GM12878 (cell line): ENCODE measurements at regions not wholly inside any gene's neighbourhood (a gene's known extent, or its start where the extent isn't known, plus 50 kb on each side); places are given as distances from the start of the nearest gene placed in this dataset.
"Not testable (repeated sequence)": the region's sequence is repeated elsewhere in the genome, so short reads cannot be mapped to it uniquely, and the experiment has no call there.

ENCODE experiments used
- ATAC-seq: fragments of 200-7000 bp; cut with Tn5 transposase; 3 replicates; pipeline ENCODE4 v1.9.1; 2020; ENCODE audit warnings: mild to moderate bottlenecking, moderate library complexity
- BruUV-seq: library from RNA; stranded (reverse); fragments of 400-500 nt; replicated peaks from 2 replicates; lab custom pipeline; 2021; lab: Mats Ljungman, UMichigan
- CTCF ChIA-PET: fragments of 300-600 bp; sonication (Branson Sonifier 250); formaldehyde crosslinking; extraction: SDS; loops from one replicate; lab custom pipeline; 2021; ENCODE audit warnings: inconsistent platforms; lab: Yijun Ruan, JAX
- POLR2A ChIA-PET: fragments of 350-600 bp; formaldehyde crosslinking; extraction: SDS; loops from one replicate; lab custom pipeline; 2021; ENCODE audit warnings: inconsistent platforms; lab: Charles Lee
- RAD21 ChIA-PET: fragments of 300-600 bp; sonication (Branson Sonifier 250); formaldehyde crosslinking; loops from one replicate; lab custom pipeline; 2023; ENCODE audit warnings: antibody characterized with exemption; ENCODE audit not compliant: unreplicated experiment; lab: Charles Lee
- SMC1A ChIA-PET: fragments of 300-600 bp; sonication (Branson Sonifier 250); formaldehyde crosslinking; loops from one replicate; lab custom pipeline; 2023; ENCODE audit not compliant: unreplicated experiment, uncharacterized antibody; lab: Charles Lee
- DNase-seq: peaks from one replicate; pipeline ENCODE4 v3.0.0-alpha.2; 2011; ENCODE audit warnings: low read depth, low spot score
- FAIRE-seq: peaks from 3 replicates; lab custom pipeline; 2011; peaks lifted over from hg19 to GRCh38; lab: Jason Lieb, UNC
- H2AFZ ChIP-seq: 2 replicates; pipeline ENCODE4 v1.6.0; 2011; ENCODE audit warnings: low read depth, low read length, control low read depth; ENCODE audit not compliant: control insufficient read depth
- H3K27ac ChIP-seq: 2 replicates; pipeline ENCODE4 v1.5.1; 2011; ENCODE audit warnings: control low read depth; ENCODE audit not compliant: control insufficient read depth, insufficient read depth
- H3K27me3 ChIP-seq, 2 experiments: replicated peaks in 1 of 2; 2 replicates each; pipeline versions ENCODE4 v1.6.0 to v1.6.1; 2011; ENCODE audit warnings: low read length in 1 of 2; ENCODE audit not compliant: control insufficient read depth in 2 of 2, insufficient read depth in 2 of 2
- H3K36me3 ChIP-seq, 2 experiments: 2 replicates each; pipeline ENCODE4 v1.5.1; 2011; ENCODE audit warnings: low read length in 1 of 2; ENCODE audit not compliant: control insufficient read depth in 2 of 2, insufficient read depth in 2 of 2
- H3K4me1 ChIP-seq: 2 replicates; pipeline ENCODE4 v1.6.1; 2011; ENCODE audit warnings: mild to moderate bottlenecking, low read length, moderate library complexity, mixed read lengths; ENCODE audit not compliant: control insufficient read depth, insufficient read depth
- H3K4me2 ChIP-seq: 2 replicates; pipeline ENCODE4 v1.6.0; 2011; ENCODE audit warnings: control low read depth; ENCODE audit not compliant: control insufficient read depth, insufficient read depth
- H3K4me3 ChIP-seq: fragments of 200-600 bp; sonication (generic); 2 replicates; pipeline ENCODE4 v1.5.1; 2016
- H3K79me2 ChIP-seq: 2 replicates; pipeline ENCODE4 v1.6.0; 2011; ENCODE audit warnings: low read length; ENCODE audit not compliant: control insufficient read depth, insufficient read depth
- H3K9ac ChIP-seq: 2 replicates; pipeline ENCODE4 v1.8.0; 2011; ENCODE audit warnings: low read length, control low read depth, mixed read lengths; ENCODE audit not compliant: control insufficient read depth, insufficient read depth
- H3K9me3 ChIP-seq: replicated peaks from 3 replicates; pipeline ENCODE4 v1.5.1; 2011; ENCODE audit warnings: mild to moderate bottlenecking, low read length; ENCODE audit not compliant: control insufficient read depth, insufficient read depth
- H4K20me1 ChIP-seq: 2 replicates; pipeline ENCODE4 v1.6.0; 2011; ENCODE audit not compliant: control insufficient read depth, insufficient read depth
- E4F1 ChIP-seq: fragments of 450-650 bp; IDR thresholded peaks from 2 replicates; pipeline ENCODE4 v1.6.1; 2018; ENCODE audit warnings: borderline replicate concordance, mild to moderate bottlenecking; ENCODE audit not compliant: partially characterized antibody
- FOXK2 ChIP-seq: fragments of 450-650 bp; IDR thresholded peaks from 2 replicates; pipeline ENCODE4 v1.6.1; 2017; ENCODE audit warnings: mild to moderate bottlenecking, moderate library complexity
- JUND ChIP-seq: IDR thresholded peaks from 2 replicates; pipeline ENCODE4 v1.6.1; 2012; ENCODE audit warnings: low read depth, mild to moderate bottlenecking, low read length, improper control_type of control experiment, moderate library complexity
- MTA3 ChIP-seq: IDR thresholded peaks from 2 replicates; pipeline ENCODE4 v1.6.1; 2012; ENCODE audit warnings: low read length, inconsistent platforms, borderline replicate concordance
- RB1 ChIP-seq: fragments of 450-650 bp; formaldehyde crosslinking; IDR thresholded peaks from 2 replicates; pipeline ENCODE4 v1.6.1; 2017; ENCODE audit warnings: mild to moderate bottlenecking, borderline replicate concordance
- SREBF2 ChIP-seq: IDR thresholded peaks from 2 replicates; pipeline ENCODE4 v1.6.1; 2012; ENCODE audit warnings: mild to moderate bottlenecking, low read length
- WGBS: methylation state at CpG from one replicate; pipeline ENCODE4 v1.1.6; 2016; ENCODE audit warnings: low lambda C conversion rate; ENCODE audit not compliant: insufficient replicate concordance, insufficient coverage; ENCODE audit errors: missing lambda C conversion rate; 5-methylcytosine and 5-hydroxymethylcytosine counted together
- in situ Hi-C: fragments of 300-500 bp; cut with MboI; formaldehyde crosslinking; loops from 9 replicates; pipeline ENCODE4 v1.14.3; 2018; ENCODE audit warnings: mixed read lengths
- intact Hi-C: fragments of 100-400 bp; cut with micrococcal nuclease; formaldehyde crosslinking; loops from one replicate; pipeline ENCODE4 v1.14.2; 2022; ENCODE audit not compliant: unreplicated experiment

GRCh38 chr9:79433703-79434102, 138.1 kb upstream of the TLE4 start:
- ChIA-PET RAD21 (no interaction called here), POLR2A (no interaction called here), CTCF (no interaction called here)
- Histone ChIP-seq H3K27me3 (no peaks in the 10 kb centered on the region), H2AFZ (no peak overlapping the region), H3K27ac (no peak overlapping the region), H3K4me1 (no peaks in the 10 kb centered on the region), H3K36me3 (no peaks in the 10 kb centered on the region)
- intact Hi-C loops: no loop called here
- ATAC-seq (no peak), DNase-seq (no peak)
- in situ Hi-C loops: no loop called here
- no TSS peak for BruUV-seq
- TF ChIP-seq FOXK2: no peak
- no peak for TF ChIP-seq E4F1
- no peak for TF ChIP-seq JUND
- TF ChIP-seq SREBF2: no peak
- no peak for TF ChIP-seq MTA3
- TF ChIP-seq RB1: no peak
- TF ChIP-seq, all 136 proteins: peak for 0
- Histone ChIP-seq H3K9me3 (no peaks in the 10 kb centered on the region), H4K20me1 (no peaks in the 10 kb centered on the region), H3K79me2 (no peaks in the 10 kb centered on the region), H3K4me2 (no peak overlapping the region), H3K9ac (no peak overlapping the region), H3K4me3 (no peak overlapping the region)
- no peak for FAIRE-seq
- SMC1A ChIA-PET: interaction anchor here (0.9 kb wide), 1 partner anchor 134 kb away, joined by 3 read pairs; no protein-coding TSS in a partner anchor

DNA sequence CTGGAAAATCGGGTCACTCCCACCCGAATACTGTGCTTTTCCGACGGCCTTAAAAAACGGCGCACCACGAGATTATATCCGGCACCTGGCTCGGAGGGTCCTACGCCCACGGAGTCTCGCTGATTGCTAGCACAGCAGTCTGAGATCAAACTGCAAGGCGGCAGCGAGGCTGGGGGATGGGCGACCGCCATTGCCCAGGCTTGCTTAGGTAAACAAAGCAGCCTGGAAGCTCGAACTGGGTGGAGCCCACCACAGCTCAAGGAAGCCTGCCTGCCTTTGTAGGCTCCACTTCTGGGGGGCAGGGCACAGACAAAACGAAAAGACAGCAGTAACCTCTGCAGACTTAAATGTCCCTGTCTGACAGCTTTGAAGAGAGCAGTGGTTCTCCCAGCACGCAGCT, 132.5 kb upstream of the TLE4 start:
- H3K27ac ChIP-seq, ATAC-seq, H3K79me2 ChIP-seq, H3K4me3 ChIP-seq, H3K9ac ChIP-seq, H4K20me1 ChIP-seq, H3K27me3 ChIP-seq, in situ Hi-C loops, SMC1A ChIA-PET, POLR2A ChIA-PET, CTCF ChIA-PET, FAIRE-seq, RAD21 ChIA-PET, H3K9me3 ChIP-seq, H3K4me2 ChIP-seq, H2AFZ ChIP-seq, BruUV-seq, H3K4me1 ChIP-seq, DNase-seq, H3K36me3 ChIP-seq, intact Hi-C loops: not testable (repeated sequence)
- WGBS: 16% methylated on average over 19 of the region's 19 CpGs
